Neural crest cell (in vitro differentiated cells): ENCODE measurements at regions not wholly inside any gene's neighbourhood (a gene's known extent, or its start where the extent isn't known, plus 50 kb on each side); places are given as distances from the start of the nearest gene placed in this dataset.

Experiments used
- DNase-seq: peaks from one replicate; pipeline ENCODE4 v3.0.0; 2021; ENCODE audit warnings: low read depth, mixed read lengths, low spot score
- H3K27ac Mint-ChIP-seq: one replicate; pipeline ENCODE4 v1.8.0; 2021; ENCODE audit warnings: mild to moderate bottlenecking, mixed read lengths; ENCODE audit not compliant: unreplicated experiment
- H3K27me3 Mint-ChIP-seq: 2 replicates; pipeline ENCODE4 v1.8.0; 2021; ENCODE audit warnings: low read depth, mild to moderate bottlenecking, mixed read lengths
- H3K36me3 Mint-ChIP-seq: 2 replicates; pipeline ENCODE4 v1.8.0; 2021; ENCODE audit warnings: low read depth, mild to moderate bottlenecking, mixed read lengths
- H3K4me1 Mint-ChIP-seq: 2 replicates; pipeline ENCODE4 v1.8.0; 2021; ENCODE audit warnings: mixed read lengths
- H3K4me3 Mint-ChIP-seq: one replicate; pipeline ENCODE4 v1.8.0; 2021; ENCODE audit warnings: mild to moderate bottlenecking, mixed read lengths
- H3K9me3 Mint-ChIP-seq: 2 replicates; pipeline ENCODE4 v1.8.0; 2021; ENCODE audit warnings: mixed read lengths
- CTCF ChIP-seq: fragments of 200-600 bp; sonication (generic); conservative IDR thresholded peaks from 2 replicates; pipeline ENCODE4 v1.5.0; 2021; ENCODE audit warnings: antibody characterized with exemption, mild to moderate bottlenecking

GRCh38 chr12:13654456-13654855 lies 326.9 kb downstream of the GRIN2B start:
- no peak for TF ChIP-seq CTCF
- H3K4me3 Mint-ChIP-seq, result no peak overlapping the region
- no peaks in the 10 kb centered on the region for H3K4me1 Mint-ChIP-seq
- H3K27ac Mint-ChIP-seq, result no peak overlapping the region
- H3K27me3 Mint-ChIP-seq, result no peaks in the 10 kb centered on the region
- no peak for DNase-seq
- H3K36me3 Mint-ChIP-seq, result no peaks in the 10 kb centered on the region
- H3K9me3 Mint-ChIP-seq, result no peaks in the 10 kb centered on the region

- H3K4me1 Mint-ChIP-seq, result no peaks in the 10 kb centered on the region
- no peaks in the 10 kb centered on the region for H3K36me3 Mint-ChIP-seq
- no peaks in the 10 kb centered on the region for H3K9me3 Mint-ChIP-seq
- no peak for DNase-seq
- H3K4me3 Mint-ChIP-seq, result no peak overlapping the region
- TF ChIP-seq CTCF, result no peak
- H3K27me3 Mint-ChIP-seq, result peaks cover 2% of the 10 kb centered on the region
- no peak overlapping the region for H3K27ac Mint-ChIP-seq
These were observed 329.3 kb downstream of the GRIN2B start for GRCh38 chr12:13652105-13652504.

GRCh38 chr12:13635709-13636108 lies 345.7 kb downstream of the GRIN2B start:
- DNase-seq, result no peak
- no peak for TF ChIP-seq CTCF
- H3K27ac Mint-ChIP-seq, result no peak overlapping the region
- no peaks in the 10 kb centered on the region for H3K36me3 Mint-ChIP-seq
- no peak overlapping the region for H3K4me3 Mint-ChIP-seq
- H3K27me3 Mint-ChIP-seq, result no peaks in the 10 kb centered on the region
- H3K4me1 Mint-ChIP-seq, result peaks cover 5% of the 10 kb centered on the region
- peaks cover 2% of the 10 kb centered on the region for H3K9me3 Mint-ChIP-seq

- no peak for DNase-seq
- TF ChIP-seq CTCF, result no peak
- Mint-ChIP-seq H3K36me3 (no peaks in the 10 kb centered on the region), H3K4me3 (no peak overlapping the region), H3K27me3 (no peaks in the 10 kb centered on the region), H3K9me3 (no peaks in the 10 kb centered on the region), H3K27ac (no peak overlapping the region), H3K4me1 (no peaks in the 10 kb centered on the region)
These were observed 349.5 kb downstream of the GRIN2B start for GRCh38 chr12:13631873-13632272.

GRCh38 chr12:13630354-13630753 lies 351.0 kb downstream of the GRIN2B start:
- H3K9me3 Mint-ChIP-seq, result no peaks in the 10 kb centered on the region
- H3K27ac Mint-ChIP-seq, result no peak overlapping the region
- no peak for TF ChIP-seq CTCF
- no peaks in the 10 kb centered on the region for H3K36me3 Mint-ChIP-seq
- no peak overlapping the region for H3K4me3 Mint-ChIP-seq
- H3K27me3 Mint-ChIP-seq, result no peaks in the 10 kb centered on the region
- H3K4me1 Mint-ChIP-seq, result no peaks in the 10 kb centered on the region
- no peak for DNase-seq

- H3K4me1 Mint-ChIP-seq, result no peaks in the 10 kb centered on the region
- no peak for TF ChIP-seq CTCF
- no peak for DNase-seq
- H3K36me3 Mint-ChIP-seq, result no peaks in the 10 kb centered on the region
- no peak overlapping the region for H3K4me3 Mint-ChIP-seq
- H3K27me3 Mint-ChIP-seq, result no peaks in the 10 kb centered on the region
- no peaks in the 10 kb centered on the region for H3K9me3 Mint-ChIP-seq
- no peak overlapping the region for H3K27ac Mint-ChIP-seq
These were observed 353.3 kb downstream of the GRIN2B start for GRCh38 chr12:13628067-13628466.
